Psoas muscle (tissue), 7 donors: ENCODE measurements at regions not wholly inside any gene's neighbourhood (a gene's known extent, or its start where the extent isn't known, plus 50 kb on each side); places are given as distances from the start of the nearest gene placed in this dataset.

Experiments
- ATAC-seq, 4 donors: fragments of 200-7000 bp; cut with Tn5 transposase; one replicate each; pipeline ENCODE4 v1.9.1; 2020; ENCODE audit warnings: moderate library complexity in 3 of 4, mild to moderate bottlenecking in 2 of 4
- DNase-seq, 2 donors: peaks; one replicate each; pipeline ENCODE4 v3.0.0-alpha.2; 2020
- H3K27ac ChIP-seq: fragments of 200-600 bp; one replicate; pipeline ENCODE4 v1.8.0; 2022
- H3K27me3 ChIP-seq, 3 donors: fragments of 200-600 bp in 1 of 3; one replicate each; pipeline versions ENCODE4 v1.6.1 to v1.8.0; 2013 to 2022; ENCODE audit warnings: low read length in 2 of 3, mild to moderate bottlenecking in 2 of 3, moderate library complexity in 1 of 3; ENCODE audit not compliant: insufficient read depth in 3 of 3
- H3K36me3 ChIP-seq, 2 donors: fragments of 200-600 bp in 1 of 2; one replicate each; pipeline versions ENCODE4 v1.6.1 to v1.8.0; 2013 to 2022; ENCODE audit warnings: low read depth in 1 of 2, mild to moderate bottlenecking in 1 of 2, moderate library complexity in 1 of 2; ENCODE audit not compliant: insufficient read depth in 1 of 2
- H3K4me1 ChIP-seq: fragments of 200-600 bp; one replicate; pipeline ENCODE4 v1.8.0; 2022
- H3K4me3 ChIP-seq: fragments of 200-600 bp; one replicate; pipeline ENCODE4 v1.8.0; 2022; ENCODE audit warnings: mild to moderate bottlenecking
- H3K9me3 ChIP-seq: fragments of 200-600 bp; one replicate; pipeline ENCODE4 v1.8.0; 2022
- CTCF ChIP-seq: fragments of 200-600 bp; IDR thresholded peaks from one replicate; pipeline ENCODE4 v1.8.0; 2022; ENCODE audit warnings: antibody characterized with exemption
- WGBS, 3 donors: extraction: QIAGEN DNeasy Blood & Tissue Kit; methylation state at CpG; one replicate each; pipeline versions ENCODE4 v1.1.6 to v1.1.7; 2013; 5-methylcytosine and 5-hydroxymethylcytosine counted together
- intact Hi-C, 2 donors: fragments of 100-400 bp; cut with DNase I; formaldehyde crosslinking; loops; one replicate each; pipeline versions ENCODE4 v1.11.0 to v1.14.2; 2022
- donor health status: healthy with polysubstance abuse.
- donor health status: DM: no; HTN: no; CAD: no; lungs with moderate emphysema.
- donor health status: Bipolar disorder and iron deficiency.
- donor health status: healthy.
- donor health status: DM: yes; HTN: yes; CAD: no.
- donor health status: DM: no; HTN: no; CAD: no.
- donor health status: DM: yes; HTN: yes; CAD: no.

DNA sequence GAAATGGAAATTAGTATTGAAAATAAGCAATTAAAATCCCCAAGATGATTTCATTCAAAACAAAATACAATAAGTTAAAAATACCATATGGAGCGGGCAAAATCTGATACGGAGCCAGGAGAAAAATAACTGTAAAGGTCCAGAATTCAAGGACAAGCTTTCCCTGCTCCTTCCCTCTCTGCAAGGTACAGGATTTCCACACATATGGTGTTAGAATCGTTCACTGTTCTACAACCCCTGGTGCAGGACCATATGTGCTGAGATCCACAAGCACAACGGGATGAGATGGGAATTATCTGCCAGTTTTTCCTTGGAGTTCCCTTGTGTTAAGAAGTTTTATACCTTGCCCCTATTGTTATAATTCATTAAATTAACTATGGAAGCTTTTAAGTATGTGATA is 94.7 kb upstream of the DMAC1 start:
- DNase-seq (no peak), ATAC-seq (no peak)
- no peaks in the 10 kb centered on the region for H3K9me3 ChIP-seq
- intact Hi-C loops, result no loop called here
- H3K4me1 ChIP-seq, result no peaks in the 10 kb centered on the region
- no peak for TF ChIP-seq CTCF
- 59 to 73% (median 59%) methylated on average over 4 of the region's 4 CpGs for WGBS, 3 donors
- H3K27me3 ChIP-seq, result no peaks in the 10 kb centered on the region
- H3K36me3 ChIP-seq, result no peaks in the 10 kb centered on the region
- no peak overlapping the region for H3K4me3 ChIP-seq
- H3K27ac ChIP-seq, result no peak overlapping the region

DNA sequence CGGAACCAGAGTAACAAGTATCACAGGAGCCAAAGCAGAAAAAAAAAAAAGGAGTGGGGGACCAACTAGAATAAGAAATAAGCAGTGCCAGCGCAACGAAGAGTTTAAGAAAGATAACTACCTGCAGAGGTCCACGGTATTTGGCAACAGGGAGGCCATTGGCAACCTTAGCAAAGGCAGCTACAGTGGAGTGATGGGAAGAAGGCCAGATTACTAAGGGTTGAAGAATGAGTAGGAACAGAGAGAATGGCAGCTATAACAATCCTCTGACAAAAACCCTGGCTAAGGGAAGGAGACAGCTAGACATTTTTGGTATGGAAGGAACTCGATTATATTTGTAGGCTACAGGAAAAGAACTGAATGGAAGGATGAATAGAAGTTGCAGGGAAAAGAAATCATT is 93.4 kb upstream of the DMAC1 start:
- no peaks in the 10 kb centered on the region for H3K4me1 ChIP-seq
- DNase-seq, result no peak
- H3K27me3 ChIP-seq, result no peaks in the 10 kb centered on the region
- intact Hi-C loops, result no loop called here
- WGBS, 3 donors, result 68 to 80% (median 70%) methylated on average over 5 of the region's 5 CpGs
- ATAC-seq, result no peak
- TF ChIP-seq CTCF, result no peak
- H3K36me3 ChIP-seq, result no peaks in the 10 kb centered on the region
- H3K9me3 ChIP-seq, result no peaks in the 10 kb centered on the region
- no peak overlapping the region for H3K27ac ChIP-seq
- no peak overlapping the region for H3K4me3 ChIP-seq

- DNase-seq (no peak), ATAC-seq (no peak)
- no peaks in the 10 kb centered on the region for H3K27me3 ChIP-seq
- H3K4me3 ChIP-seq, result no peak overlapping the region
- no peak for TF ChIP-seq CTCF
- no peak overlapping the region for H3K27ac ChIP-seq
- no peaks in the 10 kb centered on the region for H3K9me3 ChIP-seq
- 22 to 27% (median 23%) methylated on average over 6 of the region's 6 CpGs for WGBS, 3 donors
- intact Hi-C loops, result no loop called here
- H3K4me1 ChIP-seq, result no peaks in the 10 kb centered on the region
- H3K36me3 ChIP-seq, result no peaks in the 10 kb centered on the region
Measured at GRCh38 chr9:7879551-7880245, 80.1 kb upstream of the DMAC1 start.

DNA sequence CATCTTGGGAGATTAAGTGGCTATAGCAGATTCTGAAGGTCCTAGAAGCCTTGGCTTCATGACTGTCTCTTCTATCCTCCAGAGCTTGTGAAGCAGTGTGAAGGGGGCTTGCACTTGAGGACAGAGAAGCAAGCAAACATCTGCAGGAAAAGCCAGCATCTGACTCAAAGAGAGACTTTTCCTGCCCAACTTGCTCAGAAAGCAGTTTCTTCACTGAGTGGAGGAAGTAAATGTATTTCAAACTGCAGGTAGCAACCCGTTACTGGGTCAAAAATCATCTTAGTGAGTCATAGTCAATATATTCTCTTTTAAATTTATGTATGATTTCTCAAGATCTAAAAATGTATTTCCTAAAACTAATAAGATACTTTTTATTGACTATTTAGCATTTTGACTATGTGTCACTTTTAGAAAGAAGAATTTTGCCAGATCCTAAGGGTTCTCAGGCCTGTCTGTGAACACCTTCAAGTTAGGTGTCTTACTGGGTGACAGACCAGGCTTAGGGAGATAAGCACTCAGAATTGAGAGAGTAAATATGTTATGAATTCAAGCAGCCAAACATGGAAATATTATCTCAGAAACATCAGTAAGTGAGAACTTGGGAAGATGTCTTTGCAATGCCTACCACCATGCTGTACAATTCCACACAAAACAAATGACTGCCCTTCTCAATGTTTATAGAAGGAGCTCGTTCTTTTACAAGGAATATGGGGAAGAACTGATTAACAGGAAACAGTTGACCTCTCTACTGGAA is 72.6 kb upstream of the DMAC1 start:
- no peak for DNase-seq
- H3K4me1 ChIP-seq, result no peaks in the 10 kb centered on the region
- H3K4me3 ChIP-seq, result no peak overlapping the region
- no peak overlapping the region for H3K27ac ChIP-seq
- H3K36me3 ChIP-seq, result no peaks in the 10 kb centered on the region
- intact Hi-C loops, result no loop called here
- no peak for TF ChIP-seq CTCF
- ATAC-seq, result no peak
- no peaks in the 10 kb centered on the region for H3K9me3 ChIP-seq
- no peaks in the 10 kb centered on the region for H3K27me3 ChIP-seq
- 60 to 69% (median 63%) methylated on average over 2 of the region's 2 CpGs for WGBS, 3 donors
